Heart right ventricle (tissue), 16 donors: ENCODE measurements at regions not wholly inside any gene's neighbourhood (a gene's known extent, or its start where the extent isn't known, plus 50 kb on each side); places are given as distances from the start of the nearest gene placed in this dataset.

ENCODE experiments used
- ATAC-seq, 8 donors: fragments of 200-7000 bp; cut with Tn5 transposase; one replicate each; pipeline ENCODE4 v1.9.1; 2020; ENCODE audit warnings: mild to moderate bottlenecking in 8 of 8, moderate library complexity in 8 of 8, moderate number of reproducible peaks in 1 of 8
- DNase-seq, 2 donors: peaks; one replicate each; pipeline ENCODE4 v3.0.0-alpha.2; 2020
- H3K27ac ChIP-seq, 10 donors: fragments of 200-600 bp; sonication (generic) in 2 of 10; one replicate each; pipeline versions ENCODE4 v1.5.0 to v1.8.0; 2020 to 2022; ENCODE audit warnings: mild to moderate bottlenecking in 3 of 10
- H3K27me3 ChIP-seq, 7 donors: fragments of 200-600 bp; one replicate each; pipeline ENCODE4 v1.8.0; 2021 to 2022; ENCODE audit warnings: mild to moderate bottlenecking in 2 of 7
- H3K36me3 ChIP-seq, 9 donors: fragments of 200-600 bp; sonication (generic) in 1 of 9; one replicate each; pipeline versions ENCODE4 v1.5.0 to v1.8.0; 2020 to 2022; ENCODE audit warnings: mild to moderate bottlenecking in 2 of 9
- H3K4me1 ChIP-seq, 9 donors: fragments of 200-600 bp; sonication (generic) in 1 of 9; one replicate each; pipeline versions ENCODE4 v1.5.0 to v1.8.0; 2020 to 2022; ENCODE audit warnings: mild to moderate bottlenecking in 4 of 9
- H3K4me3 ChIP-seq, 10 donors: fragments of 200-600 bp; sonication (generic) in 2 of 10; one replicate each; pipeline versions ENCODE4 v1.5.0 to v1.8.0; 2020 to 2022; ENCODE audit warnings: mild to moderate bottlenecking in 7 of 10, moderate library complexity in 2 of 10
- H3K9me3 ChIP-seq, 11 donors: fragments of 200-600 bp in 10 of 11; sonication (generic) in 2 of 11; one replicate each; pipeline versions ENCODE4 v1.5.0 to v1.8.0; 2013 to 2022; ENCODE audit warnings: mild to moderate bottlenecking in 2 of 11, control low read depth in 1 of 11, moderate library complexity in 1 of 11
- CTCF ChIP-seq, 9 donors: fragments of 200-600 bp; sonication (generic) in 2 of 9; IDR thresholded peaks; one replicate each; pipeline versions ENCODE4 v1.5.0 to v1.8.0; 2021 to 2022; ENCODE audit warnings: antibody characterized with exemption in 9 of 9, mild to moderate bottlenecking in 5 of 9, moderate library complexity in 1 of 9
- WGBS, 2 donors: extraction: QIAGEN DNeasy Blood & Tissue Kit; methylation state at CpG; one replicate each; pipeline ENCODE4 v1.1.7; 2013; ENCODE audit warnings: inconsistent platforms in 1 of 2; 5-methylcytosine and 5-hydroxymethylcytosine counted together
- intact Hi-C, 10 donors: fragments of 100-400 bp; cut with DNase I; formaldehyde crosslinking; loops; one replicate each; pipeline versions ENCODE4 v1.11.1 to v1.14.2; 2022
- donor health status: Arrhythmogenic right ventricular cardiomyopathy.
- donor health status: ischemic (EF 13 %, LVEDD 7.1; RV severe dilation, severe dysfunction).
- donor health status: healthy with polysubstance abuse.
- donor health status: DM: no; HTN: yes; CAD: no.
- donor health status: DM: no; HTN: no; CAD: no.
- donor health status: ischemic (EF 25% LVEDD 6.9; RV normal size, moderate dysfunction).
- donor health status: ischemic (EF 25% LVEDD 5.7; RV mildly dilated, moderate dysfunction).
- donor health status: healthy.
- donor health status: DM: yes; HTN: yes; CAD: no.
- donor health status: Ischemic cardiomyopathy.
- donor health status: ischemic (EF 35%, LVEDD 5.7; RV mildly dilated, moderate dysfunction).
- donor health status: nonischemic (EF 11% LVEDD 7.7; RV severe dilation, severe dysfunction).
- donor health status: DM: yes; HTN: yes; CAD: no.
- donor health status: PGD.
- donor health status: ischemic (EF 29% LVEDD 5.4; RV normal size, mild dysfunction).
- donor health status: nonischemic (EF 23%, LVEDD 6.1; RV moderate dilation, normal function).

- TF ChIP-seq CTCF (IDR thresholded peaks at IDR 0.05), result no peak
- Histone ChIP-seq H3K27me3 (no peaks in the 10 kb centered on the region), H3K27ac (no peak overlapping the region), H3K9me3 (peaks cover 0 to 8% (median 0%) of the 10 kb centered on the region in 11 donors), H3K4me3 (no peak overlapping the region), H3K4me1 (no peaks in the 10 kb centered on the region), H3K36me3 (no peaks in the 10 kb centered on the region)
- WGBS, 2 donors, result 88 to 93% methylated on average over 1 of the region's 1 CpG
- ATAC-seq, result no peak
- no peak for DNase-seq
- intact Hi-C loops, result no loop called here
Measured at GRCh38 chr4:175048111-175048784, 130.1 kb downstream of the ADAM29 start.

DNA sequence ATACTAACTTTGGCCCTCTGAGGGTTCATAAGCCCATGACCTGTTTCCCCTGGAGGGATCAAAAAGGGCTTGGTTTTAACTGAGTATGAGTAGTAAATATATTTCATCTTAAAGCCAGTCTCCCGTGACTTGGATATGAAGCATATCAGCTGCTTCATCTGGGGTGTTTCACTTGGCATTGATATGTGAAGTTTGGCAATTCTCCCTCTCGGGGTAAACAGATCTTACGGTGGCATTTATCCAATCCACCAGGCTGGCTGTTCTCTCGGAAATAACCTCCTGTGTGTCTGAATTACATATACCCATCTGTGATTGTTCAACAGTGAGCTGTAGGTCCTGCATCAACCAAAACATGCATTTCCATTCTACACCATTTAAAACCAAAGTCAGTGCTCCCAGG lies 130.7 kb downstream of the ADAM29 start:
- no peaks in the 10 kb centered on the region for H3K27me3 ChIP-seq
- peaks cover 0 to 3% (median 0%) of the 10 kb centered on the region in 11 donors for H3K9me3 ChIP-seq
- intact Hi-C loops, result no loop called here
- no peak overlapping the region for H3K4me3 ChIP-seq
- WGBS, 2 donors, result 82% methylated on average over 4 of the region's 4 CpGs
- H3K36me3 ChIP-seq, result no peaks in the 10 kb centered on the region
- no peaks in the 10 kb centered on the region for H3K4me1 ChIP-seq
- no peak overlapping the region for H3K27ac ChIP-seq
- TF ChIP-seq CTCF (IDR thresholded peaks at IDR 0.05), result no peak
- DNase-seq (no peak), ATAC-seq (no peak)

DNA sequence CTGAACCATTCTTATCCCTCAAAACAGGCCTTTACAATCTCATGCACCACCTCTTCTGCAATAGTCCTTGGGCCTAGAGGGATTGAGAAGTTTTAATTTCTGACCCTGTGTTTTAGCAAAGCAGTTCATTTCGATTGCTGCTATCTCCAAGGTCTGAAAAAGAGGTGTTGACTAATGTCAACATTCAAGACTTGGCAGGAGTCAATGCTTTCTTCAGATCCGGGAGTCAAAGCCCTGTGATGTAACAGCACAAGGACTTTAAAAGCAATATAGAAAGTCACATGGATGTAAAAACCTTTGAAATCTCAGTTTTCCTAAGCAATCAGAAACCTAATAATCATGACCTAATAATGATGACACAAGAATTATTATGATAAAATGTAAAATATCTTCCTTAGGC lies 133.8 kb downstream of the ADAM29 start:
- DNase-seq (no peak), ATAC-seq (no peak)
- Histone ChIP-seq H3K27ac (no peak overlapping the region), H3K4me1 (no peaks in the 10 kb centered on the region), H3K27me3 (no peaks in the 10 kb centered on the region), H3K9me3 (peaks cover 0 to 21% (median 0%) of the 10 kb centered on the region in 11 donors), H3K36me3 (no peaks in the 10 kb centered on the region), H3K4me3 (no peak overlapping the region)
- intact Hi-C loops, result no loop called here
- WGBS, 2 donors, result 26 to 38% methylated on average over 2 of the region's 2 CpGs
- no peak for TF ChIP-seq CTCF (IDR thresholded peaks at IDR 0.05)

DNA sequence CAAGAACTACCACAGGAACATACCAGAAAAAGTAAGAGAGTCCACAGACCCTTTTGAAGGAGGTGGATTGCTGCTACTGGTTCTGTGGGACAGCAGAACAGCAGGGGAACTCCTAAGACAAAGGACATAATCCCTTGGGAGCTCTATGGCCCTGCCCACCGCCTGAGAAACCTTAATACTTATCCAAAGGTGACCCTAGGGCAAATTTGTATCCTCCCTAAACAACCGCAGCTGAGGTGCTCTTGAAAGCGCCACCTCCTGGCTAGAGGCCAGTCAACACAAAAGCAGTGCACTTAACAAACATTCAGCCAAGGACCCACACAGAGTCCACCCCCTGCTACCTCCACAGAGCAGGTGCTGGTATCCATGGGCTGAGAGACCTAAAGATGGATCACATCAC lies 136.8 kb downstream of the ADAM29 start:
- no peak for TF ChIP-seq CTCF (IDR thresholded peaks at IDR 0.05)
- no peak for DNase-seq
- WGBS, 2 donors, result 52 to 60% methylated on average over 3 of the region's 3 CpGs
- Histone ChIP-seq H3K36me3 (no peaks in the 10 kb centered on the region), H3K9me3 (peaks cover 0 to 33% (median 0%) of the 10 kb centered on the region in 11 donors), H3K27ac (no peak overlapping the region), H3K4me1 (no peaks in the 10 kb centered on the region), H3K27me3 (no peaks in the 10 kb centered on the region), H3K4me3 (no peak overlapping the region)
- ATAC-seq, result no peak
- intact Hi-C loops, result no loop called here
